ENCODE measurements at regions not wholly inside any gene's neighbourhood (a gene's known extent, or its start where the extent isn't known, plus 50 kb on each side); places are given as distances from the start of the nearest gene placed in this dataset.

DNA sequence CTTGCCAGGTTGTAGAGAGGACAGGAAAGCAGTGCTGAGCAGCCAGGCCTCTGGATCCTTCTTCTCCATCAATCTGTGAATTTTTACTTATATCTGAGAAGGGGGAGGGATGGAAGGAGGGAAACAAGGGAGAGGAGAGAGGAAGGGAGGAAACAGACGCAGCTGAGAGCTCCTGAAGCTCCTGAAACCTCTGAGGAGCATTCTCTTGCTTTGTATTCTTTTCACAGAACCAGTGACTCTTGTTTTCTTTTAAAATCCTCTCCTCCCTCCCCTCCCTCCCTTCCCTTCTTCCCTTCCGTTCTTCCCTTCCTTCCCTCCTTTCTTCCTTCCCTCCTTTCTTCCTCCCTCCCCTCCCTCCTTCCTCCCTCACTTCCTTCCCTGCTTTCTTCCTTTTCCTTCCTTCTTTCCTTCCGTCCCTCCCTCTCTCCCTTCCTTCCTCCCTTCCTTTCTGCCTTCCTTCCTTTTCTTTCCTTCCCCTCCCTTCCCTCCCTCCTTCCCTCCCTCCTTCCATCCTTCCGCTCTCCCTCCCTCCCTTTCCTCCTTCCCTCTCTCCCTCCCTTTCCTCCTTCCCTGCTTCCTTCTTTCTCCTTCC, 60.0 kb upstream of the RBFOX1 start:
- TF ChIP-seq, protein P1, sequence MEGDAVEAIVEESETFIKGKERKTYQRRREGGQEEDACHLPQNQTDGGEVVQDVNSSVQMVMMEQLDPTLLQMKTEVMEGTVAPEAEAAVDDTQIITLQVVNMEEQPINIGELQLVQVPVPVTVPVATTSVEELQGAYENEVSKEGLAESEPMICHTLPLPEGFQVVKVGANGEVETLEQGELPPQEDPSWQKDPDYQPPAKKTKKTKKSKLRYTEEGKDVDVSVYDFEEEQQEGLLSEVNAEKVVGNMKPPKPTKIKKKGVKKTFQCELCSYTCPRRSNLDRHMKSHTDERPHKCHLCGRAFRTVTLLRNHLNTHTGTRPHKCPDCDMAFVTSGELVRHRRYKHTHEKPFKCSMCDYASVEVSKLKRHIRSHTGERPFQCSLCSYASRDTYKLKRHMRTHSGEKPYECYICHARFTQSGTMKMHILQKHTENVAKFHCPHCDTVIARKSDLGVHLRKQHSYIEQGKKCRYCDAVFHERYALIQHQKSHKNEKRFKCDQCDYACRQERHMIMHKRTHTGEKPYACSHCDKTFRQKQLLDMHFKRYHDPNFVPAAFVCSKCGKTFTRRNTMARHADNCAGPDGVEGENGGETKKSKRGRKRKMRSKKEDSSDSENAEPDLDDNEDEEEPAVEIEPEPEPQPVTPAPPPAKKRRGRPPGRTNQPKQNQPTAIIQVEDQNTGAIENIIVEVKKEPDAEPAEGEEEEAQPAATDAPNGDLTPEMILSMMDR (IDR thresholded peaks at IDR 0.05), result no peak
- TF ChIP-seq POLR2A (IDR thresholded peaks at IDR 0.05), result no peak
